ENCODE measurements at regions not wholly inside any gene's neighbourhood (a gene's known extent, or its start where the extent isn't known, plus 50 kb on each side); places are given as distances from the start of the nearest gene placed in this dataset.

DNA sequence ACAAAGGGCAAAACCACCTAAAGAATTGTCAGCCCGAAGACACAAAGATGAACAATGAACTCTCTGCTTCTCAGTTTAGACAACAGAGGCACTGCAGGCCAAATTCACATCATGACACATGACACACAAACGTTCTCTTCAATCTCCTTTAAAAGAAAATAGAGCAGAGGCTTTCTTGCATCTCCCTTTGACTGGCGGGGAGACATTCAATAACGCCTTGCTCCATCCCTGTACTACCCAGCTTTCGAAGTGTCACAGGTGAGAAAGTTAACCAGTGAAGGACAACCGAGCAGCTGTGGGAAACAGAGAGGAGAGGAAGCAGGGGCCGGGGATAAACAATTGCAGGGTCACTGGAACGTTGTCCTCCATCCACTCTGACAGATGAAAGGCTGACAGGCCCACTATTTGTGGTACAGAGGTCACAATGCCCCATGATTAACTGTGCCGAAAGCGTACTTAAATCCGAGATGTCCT lies 130.8 kb downstream of the PHLDA1 start:
- TF ChIP-seq POLR2AphosphoS5 (IDR thresholded peaks at IDR 0.05) (no peak), POLR2A (IDR thresholded peaks at IDR 0.05) (no peak)
- TF ChIP-seq, protein P1, sequence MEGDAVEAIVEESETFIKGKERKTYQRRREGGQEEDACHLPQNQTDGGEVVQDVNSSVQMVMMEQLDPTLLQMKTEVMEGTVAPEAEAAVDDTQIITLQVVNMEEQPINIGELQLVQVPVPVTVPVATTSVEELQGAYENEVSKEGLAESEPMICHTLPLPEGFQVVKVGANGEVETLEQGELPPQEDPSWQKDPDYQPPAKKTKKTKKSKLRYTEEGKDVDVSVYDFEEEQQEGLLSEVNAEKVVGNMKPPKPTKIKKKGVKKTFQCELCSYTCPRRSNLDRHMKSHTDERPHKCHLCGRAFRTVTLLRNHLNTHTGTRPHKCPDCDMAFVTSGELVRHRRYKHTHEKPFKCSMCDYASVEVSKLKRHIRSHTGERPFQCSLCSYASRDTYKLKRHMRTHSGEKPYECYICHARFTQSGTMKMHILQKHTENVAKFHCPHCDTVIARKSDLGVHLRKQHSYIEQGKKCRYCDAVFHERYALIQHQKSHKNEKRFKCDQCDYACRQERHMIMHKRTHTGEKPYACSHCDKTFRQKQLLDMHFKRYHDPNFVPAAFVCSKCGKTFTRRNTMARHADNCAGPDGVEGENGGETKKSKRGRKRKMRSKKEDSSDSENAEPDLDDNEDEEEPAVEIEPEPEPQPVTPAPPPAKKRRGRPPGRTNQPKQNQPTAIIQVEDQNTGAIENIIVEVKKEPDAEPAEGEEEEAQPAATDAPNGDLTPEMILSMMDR (IDR thresholded peaks at IDR 0.05), result no peak
- H3K4me1 ChIP-seq (replicated peaks), result no peaks in the 10 kb centered on the region
- no peak for DNase-seq (ENCODE audit: low spot score)
- no peaks in the 10 kb centered on the region for H3K9me3 ChIP-seq
- no peak overlapping the region for H3K4me3 ChIP-seq
- 83% methylated on average over 11 of the region's 11 CpGs for WGBS
- intact Hi-C loops (cut with DNase I), result no loop called here
- H3K27ac ChIP-seq, result no peak overlapping the region
- no peaks in the 10 kb centered on the region for H3K36me3 ChIP-seq
- H3K27me3 ChIP-seq (replicated peaks; ENCODE audit: insufficient read depth), result no peaks in the 10 kb centered on the region

DNA sequence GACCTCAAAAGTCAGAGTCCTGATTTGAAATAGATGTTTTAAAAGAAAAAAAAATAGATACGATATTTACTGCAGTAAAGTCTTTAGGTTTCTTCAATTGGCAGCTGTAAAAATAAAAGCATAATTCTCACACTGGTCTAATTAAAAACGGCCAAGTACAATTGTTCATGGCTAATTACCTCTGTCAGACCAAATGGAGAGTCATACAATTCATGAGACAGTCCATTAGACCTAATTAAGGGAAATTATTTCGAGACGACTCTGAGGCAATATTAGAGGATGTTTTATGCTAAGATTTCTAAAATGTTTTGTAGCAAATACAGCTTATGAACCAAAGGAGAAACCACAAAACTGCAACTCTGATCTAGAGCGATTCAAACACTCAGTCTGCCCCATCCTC lies 131.3 kb downstream of the PHLDA1 start:
- WGBS, result 85% methylated on average over 5 of the region's 5 CpGs
- Histone ChIP-seq H3K27me3 (replicated peaks; ENCODE audit: insufficient read depth) (no peaks in the 10 kb centered on the region), H3K27ac (no peak overlapping the region), H3K4me3 (no peak overlapping the region), H3K9me3 (no peaks in the 10 kb centered on the region), H3K36me3 (no peaks in the 10 kb centered on the region), H3K4me1 (replicated peaks) (no peaks in the 10 kb centered on the region)
- intact Hi-C loops (cut with DNase I), result no loop called here
- TF ChIP-seq POLR2AphosphoS5 (IDR thresholded peaks at IDR 0.05) (no peak), POLR2A (IDR thresholded peaks at IDR 0.05) (no peak)
- TF ChIP-seq, protein P1 (IDR thresholded peaks at IDR 0.05), result no peak
- DNase-seq (ENCODE audit: low spot score), result no peak

DNA sequence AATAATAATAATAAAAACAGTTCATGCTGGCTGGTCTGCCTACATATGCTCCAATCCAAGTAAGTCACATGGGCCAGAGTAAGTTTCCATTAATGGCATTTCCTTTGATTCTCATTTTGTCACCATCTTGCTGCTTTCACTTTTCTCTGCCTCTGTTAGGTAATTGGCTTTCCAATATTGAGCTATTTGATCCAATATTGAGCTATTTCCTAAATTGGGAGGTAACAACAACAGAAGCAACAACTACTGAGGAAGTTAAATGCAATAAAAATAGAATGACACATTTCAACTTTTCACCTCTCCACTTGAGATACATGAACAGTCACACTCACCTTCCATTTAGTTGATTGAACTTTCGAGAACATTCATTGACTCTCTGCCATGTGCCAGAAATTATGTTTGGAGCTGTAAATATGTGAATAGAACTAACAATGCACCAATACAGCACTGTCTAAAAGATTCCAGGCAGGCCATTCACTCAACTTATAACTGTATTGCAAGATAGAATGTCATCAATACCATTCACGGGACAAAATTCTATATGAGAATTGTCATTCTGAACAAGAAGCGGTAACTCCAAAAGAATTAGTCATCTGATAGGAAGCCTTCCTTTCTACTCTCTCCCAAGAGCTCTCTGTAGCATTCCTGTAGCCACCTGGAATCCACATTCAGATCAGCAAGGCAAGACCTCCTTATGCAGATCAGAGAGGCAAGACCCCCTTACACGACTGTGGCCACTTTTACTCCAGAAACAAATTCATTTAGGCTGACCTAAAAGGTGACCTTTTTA lies 136.4 kb downstream of the PHLDA1 start:
- Histone ChIP-seq H3K36me3 (no peaks in the 10 kb centered on the region), H3K4me3 (no peak overlapping the region), H3K4me1 (replicated peaks) (no peaks in the 10 kb centered on the region), H3K27me3 (replicated peaks; ENCODE audit: insufficient read depth) (no peaks in the 10 kb centered on the region), H3K9me3 (no peaks in the 10 kb centered on the region), H3K27ac (no peak overlapping the region)
- 92% methylated on average over 4 of the region's 4 CpGs for WGBS
- DNase-seq (ENCODE audit: low spot score), result no peak
- intact Hi-C loops (cut with DNase I), result no loop called here
- TF ChIP-seq POLR2AphosphoS5 (IDR thresholded peaks at IDR 0.05) (no peak), POLR2A (IDR thresholded peaks at IDR 0.05) (no peak)
- TF ChIP-seq, protein P1 (IDR thresholded peaks at IDR 0.05), result no peak

DNA sequence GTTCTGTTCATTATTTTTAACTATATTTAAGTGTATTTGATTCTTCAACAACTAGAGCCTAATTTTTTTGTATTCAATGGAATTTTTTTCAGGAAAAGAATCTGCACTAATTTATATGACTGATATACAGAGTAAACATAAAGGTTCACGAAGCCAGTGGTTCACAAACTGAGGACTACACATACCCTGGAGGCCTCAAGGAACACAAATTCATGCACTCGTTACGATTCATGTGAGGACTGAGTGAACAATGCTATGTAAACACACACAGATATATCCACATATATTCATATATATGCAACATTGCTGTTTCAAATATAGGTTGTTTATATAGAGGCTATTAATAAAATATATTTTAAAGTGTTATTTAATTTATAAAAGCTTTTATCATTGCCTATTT lies 137.8 kb downstream of the PHLDA1 start:
- H3K4me3 ChIP-seq, result no peak overlapping the region
- WGBS, result 64% methylated on average over 3 of the region's 3 CpGs
- H3K36me3 ChIP-seq, result no peaks in the 10 kb centered on the region

More for the DNA sequence above, 137.8 kb downstream of the PHLDA1 start:
- Histone ChIP-seq H3K27ac (no peak overlapping the region), H3K9me3 (no peaks in the 10 kb centered on the region), H3K4me1 (replicated peaks) (no peaks in the 10 kb centered on the region), H3K27me3 (replicated peaks; ENCODE audit: insufficient read depth) (no peaks in the 10 kb centered on the region)
- DNase-seq (ENCODE audit: low spot score), result no peak
- TF ChIP-seq, protein P1 (IDR thresholded peaks at IDR 0.05), result no peak
- TF ChIP-seq POLR2AphosphoS5 (IDR thresholded peaks at IDR 0.05), result no peak
- TF ChIP-seq POLR2A (IDR thresholded peaks at IDR 0.05), result no peak
- intact Hi-C loops (cut with DNase I), result no loop called here

Measured in prostate gland (tissue), 2 donors.